Activated B cell treated with CpG ODN at 0.5 μM for 24 hours (primary cell): ENCODE measurements at regions not wholly inside any gene's neighbourhood (a gene's known extent, or its start where the extent isn't known, plus 50 kb on each side); places are given as distances from the start of the nearest gene placed in this dataset.
"Not testable (repeated sequence)": the region's sequence is repeated elsewhere in the genome, so short reads cannot be mapped to it uniquely, and the experiment has no call there.

ENCODE experiments used
- ATAC-seq: fragments of 200-7000 bp; cut with Tn5 transposase; one replicate; pipeline ENCODE4 v1.10.0; 2021; ENCODE audit warnings: low read depth, mild to moderate bottlenecking, moderate library complexity
- CTCF ChIA-PET: fragments of 350-600 bp; sonication (Branson Sonifier 250); formaldehyde crosslinking; loops from one replicate; lab custom pipeline; 2021; ENCODE audit warnings: antibody characterized with exemption; lab: Charles Lee
- POLR2A ChIA-PET: fragments of 350-600 bp; sonication (Branson Sonifier 250); formaldehyde crosslinking; loops from one replicate; lab custom pipeline; 2021; ENCODE audit warnings: antibody characterized with exemption; lab: Charles Lee
- DNase-seq: peaks from one replicate; pipeline ENCODE4 v3.0.0; 2022
- H3K27ac Mint-ChIP-seq: one replicate; pipeline ENCODE4 v1.8.0; 2020; ENCODE audit warnings: mixed read lengths
- H3K27me3 Mint-ChIP-seq: one replicate; pipeline ENCODE4 v1.8.0; 2021; ENCODE audit warnings: mixed read lengths
- H3K36me3 Mint-ChIP-seq: one replicate; pipeline ENCODE4 v1.8.0; 2021; ENCODE audit warnings: low read depth, mixed read lengths
- H3K4me1 Mint-ChIP-seq: one replicate; pipeline ENCODE4 v1.8.0; 2021; ENCODE audit warnings: mixed read lengths
- H3K4me3 Mint-ChIP-seq: one replicate; pipeline ENCODE4 v1.8.0; 2020; ENCODE audit warnings: mild to moderate bottlenecking, mixed read lengths
- H3K9me3 Mint-ChIP-seq: one replicate; pipeline ENCODE4 v1.8.0; 2020; ENCODE audit warnings: mixed read lengths
- CTCF ChIP-seq: fragments of 200-600 bp; IDR thresholded peaks from one replicate; pipeline ENCODE4 v1.8.0; 2022; ENCODE audit warnings: antibody characterized with exemption, mild to moderate bottlenecking
- intact Hi-C: fragments of 100-400 bp; cut with micrococcal nuclease; formaldehyde crosslinking; loops from one replicate; pipeline ENCODE4 v1.15.1; 2024

GRCh38 chr5:157965040-157965678 lies 106.2 kb upstream of the CLINT1 start:
- Mint-ChIP-seq H3K9me3 (no peaks in the 10 kb centered on the region), H3K4me3 (no peak overlapping the region), H3K27me3 (peaks cover 4% of the 10 kb centered on the region), H3K27ac (no peak overlapping the region), H3K36me3 (no peaks in the 10 kb centered on the region), H3K4me1 (no peaks in the 10 kb centered on the region)
- no peak for DNase-seq
- POLR2A ChIA-PET: no interaction called here
- CTCF ChIA-PET: no interaction called here
- TF ChIP-seq CTCF: no peak
- intact Hi-C loops: no loop called here
- ATAC-seq: no peak

- intact Hi-C loops: no loop called here
- DNase-seq (no peak), ATAC-seq (no peak)
- no peak for TF ChIP-seq CTCF
- no peak overlapping the region for H3K4me3 Mint-ChIP-seq
- CTCF ChIA-PET: interaction anchor here (2.4 kb wide), 1 partner anchor 15 kb away, joined by 7 read pairs; no protein-coding TSS in a partner anchor
- POLR2A ChIA-PET: no interaction called here
- no peaks in the 10 kb centered on the region for H3K4me1 Mint-ChIP-seq
- no peaks in the 10 kb centered on the region for H3K36me3 Mint-ChIP-seq
- no peaks in the 10 kb centered on the region for H3K9me3 Mint-ChIP-seq
- no peak overlapping the region for H3K27ac Mint-ChIP-seq
- peaks cover 4% of the 10 kb centered on the region for H3K27me3 Mint-ChIP-seq
Measured at GRCh38 chr5:157963761-157964160, 104.8 kb upstream of the CLINT1 start.

- intact Hi-C loops: no loop called here
- Mint-ChIP-seq H3K4me3 (no peak overlapping the region), H3K36me3 (no peaks in the 10 kb centered on the region), H3K9me3 (no peaks in the 10 kb centered on the region), H3K27me3 (peaks cover 2% of the 10 kb centered on the region), H3K4me1 (no peaks in the 10 kb centered on the region), H3K27ac (no peak overlapping the region)
- DNase-seq: no peak
- ChIA-PET POLR2A (no interaction called here), CTCF (interaction anchor here (2.4 kb wide), 1 partner anchor 14 kb away, joined by 7 read pairs; no protein-coding TSS in a partner anchor)
- no peak for TF ChIP-seq CTCF
- no peak for ATAC-seq
Measured at GRCh38 chr5:157963244-157963643, 104.3 kb upstream of the CLINT1 start.

GRCh38 chr5:157962686-157963085 lies 103.7 kb upstream of the CLINT1 start:
- intact Hi-C loops: not testable (repeated sequence)

GRCh38 chr5:157961896-157962590 lies 103.1 kb upstream of the CLINT1 start:
- POLR2A ChIA-PET: interaction anchor here (0.7 kb wide), 1 partner anchor 823 kb away, joined by 4 read pairs; no protein-coding TSS in a partner anchor
- no peaks in the 10 kb centered on the region for H3K36me3 Mint-ChIP-seq

More at GRCh38 chr5:157962686-157963085, 103.7 kb upstream of the CLINT1 start:
- H3K27me3 Mint-ChIP-seq, H3K36me3 Mint-ChIP-seq, DNase-seq, H3K4me1 Mint-ChIP-seq, POLR2A ChIA-PET, H3K27ac Mint-ChIP-seq, H3K9me3 Mint-ChIP-seq, ATAC-seq, H3K4me3 Mint-ChIP-seq: not testable (repeated sequence)
- CTCF ChIA-PET: interaction anchor here (2.4 kb wide), 1 partner anchor 14 kb away, joined by 7 read pairs; no protein-coding TSS in a partner anchor

More at GRCh38 chr5:157961896-157962590, 103.1 kb upstream of the CLINT1 start:
- no peaks in the 10 kb centered on the region for H3K4me1 Mint-ChIP-seq
- H3K27ac Mint-ChIP-seq: no peak overlapping the region
- peaks cover 5% of the 10 kb centered on the region for H3K27me3 Mint-ChIP-seq
- intact Hi-C loops: no loop called here
- H3K4me3 Mint-ChIP-seq: no peak overlapping the region
- TF ChIP-seq CTCF: no peak
- no peaks in the 10 kb centered on the region for H3K9me3 Mint-ChIP-seq
- CTCF ChIA-PET: interaction anchor here (2.4 kb wide), 1 partner anchor 13 kb away, joined by 7 read pairs; no protein-coding TSS in a partner anchor
- DNase-seq (no peak), ATAC-seq (no peak)
